ENCODE measurements at regions not wholly inside any gene's neighbourhood (a gene's known extent, or its start where the extent isn't known, plus 50 kb on each side); places are given as distances from the start of the nearest gene placed in this dataset.

DNA sequence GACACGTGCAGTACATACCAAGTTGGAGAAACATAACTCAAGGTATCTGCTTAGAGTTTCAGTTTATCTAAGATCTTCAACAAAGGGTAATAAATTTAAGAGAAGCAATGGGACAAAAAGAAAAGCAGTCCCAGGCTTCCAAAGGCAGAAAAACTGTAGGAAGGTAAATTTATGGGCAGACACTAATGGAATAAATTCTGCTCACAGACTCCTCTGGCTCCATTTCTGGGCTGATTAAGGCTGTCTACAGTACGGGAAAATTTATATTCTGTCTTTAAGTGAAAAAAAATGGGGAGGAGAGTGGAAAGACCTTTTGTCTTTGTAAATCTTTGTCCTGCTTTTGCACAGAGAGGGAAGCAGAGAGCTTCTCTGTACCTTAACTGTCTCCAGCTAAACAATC lies 587.5 kb upstream of the IGFBP3 start:
- no peak overlapping the region for H3K4me3 ChIP-seq (ENCODE audit: low read depth, low read length)
- H3K9me3 ChIP-seq (ENCODE audit: control insufficient read depth, insufficient read depth, low read length) = no peaks in the 10 kb centered on the region
- ChIA-PET POLR2A (no interaction called here), CTCF (no interaction called here)
- TF ChIP-seq, protein P1, sequence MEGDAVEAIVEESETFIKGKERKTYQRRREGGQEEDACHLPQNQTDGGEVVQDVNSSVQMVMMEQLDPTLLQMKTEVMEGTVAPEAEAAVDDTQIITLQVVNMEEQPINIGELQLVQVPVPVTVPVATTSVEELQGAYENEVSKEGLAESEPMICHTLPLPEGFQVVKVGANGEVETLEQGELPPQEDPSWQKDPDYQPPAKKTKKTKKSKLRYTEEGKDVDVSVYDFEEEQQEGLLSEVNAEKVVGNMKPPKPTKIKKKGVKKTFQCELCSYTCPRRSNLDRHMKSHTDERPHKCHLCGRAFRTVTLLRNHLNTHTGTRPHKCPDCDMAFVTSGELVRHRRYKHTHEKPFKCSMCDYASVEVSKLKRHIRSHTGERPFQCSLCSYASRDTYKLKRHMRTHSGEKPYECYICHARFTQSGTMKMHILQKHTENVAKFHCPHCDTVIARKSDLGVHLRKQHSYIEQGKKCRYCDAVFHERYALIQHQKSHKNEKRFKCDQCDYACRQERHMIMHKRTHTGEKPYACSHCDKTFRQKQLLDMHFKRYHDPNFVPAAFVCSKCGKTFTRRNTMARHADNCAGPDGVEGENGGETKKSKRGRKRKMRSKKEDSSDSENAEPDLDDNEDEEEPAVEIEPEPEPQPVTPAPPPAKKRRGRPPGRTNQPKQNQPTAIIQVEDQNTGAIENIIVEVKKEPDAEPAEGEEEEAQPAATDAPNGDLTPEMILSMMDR (IDR thresholded peaks at IDR 0.05; ENCODE audit: low read depth, low read length) = no peak
- H3K27me3 ChIP-seq (ENCODE audit: control insufficient read depth, insufficient read depth, low read length) = no peaks in the 10 kb centered on the region
- H3K27ac ChIP-seq (ENCODE audit: low read depth, low read length) = no peak overlapping the region
- DNase-seq (ENCODE audit: low read depth, low spot score) = no peak

DNA sequence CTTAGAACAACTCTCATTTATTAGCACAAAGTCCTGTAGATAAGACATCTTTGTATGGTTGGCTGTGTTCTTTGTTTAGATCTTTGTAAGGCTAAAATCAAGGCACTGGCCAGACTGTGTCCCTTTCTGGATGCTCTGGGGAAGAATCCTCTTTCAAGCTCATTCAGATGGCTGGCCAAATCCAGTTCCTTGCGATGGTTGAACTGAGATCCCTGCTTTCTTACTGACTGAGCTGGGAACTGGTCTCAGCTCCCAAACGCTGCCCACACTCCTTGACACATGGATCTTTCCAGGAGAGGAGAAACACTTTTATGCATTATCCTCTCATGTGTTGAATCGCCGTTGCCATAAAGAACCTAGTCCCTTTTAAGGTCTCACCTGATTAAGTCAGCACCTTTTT lies 586.5 kb upstream of the IGFBP3 start:
- no peaks in the 10 kb centered on the region for H3K27me3 ChIP-seq (ENCODE audit: control insufficient read depth, insufficient read depth, low read length)
- CTCF ChIA-PET = no interaction called here
- POLR2A ChIA-PET = no interaction called here
- TF ChIP-seq, protein P1 (IDR thresholded peaks at IDR 0.05; ENCODE audit: low read depth, low read length) = no peak
- no peak for DNase-seq (ENCODE audit: low read depth, low spot score)
- H3K27ac ChIP-seq (ENCODE audit: low read depth, low read length) = no peak overlapping the region
- H3K9me3 ChIP-seq (ENCODE audit: control insufficient read depth, insufficient read depth, low read length) = no peaks in the 10 kb centered on the region
- no peak overlapping the region for H3K4me3 ChIP-seq (ENCODE audit: low read depth, low read length)

DNA sequence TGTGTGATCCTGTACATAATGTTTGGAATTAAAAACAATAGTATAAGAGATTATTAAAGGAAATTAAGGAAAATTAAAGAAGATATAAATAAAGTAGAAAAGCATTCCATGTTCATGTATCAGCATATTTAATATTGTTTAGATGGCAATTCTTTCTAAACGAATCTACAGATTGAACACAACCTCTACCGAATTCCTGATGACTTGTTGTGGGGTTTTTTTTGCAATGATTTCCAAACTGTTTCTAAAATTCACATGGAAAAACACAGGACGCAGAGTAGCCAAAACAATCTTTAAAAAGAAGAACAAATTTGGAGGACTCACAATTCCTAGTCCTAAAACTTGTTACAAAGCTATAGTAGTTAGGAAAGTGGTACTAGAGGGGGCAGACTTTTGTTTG lies 573.4 kb upstream of the IGFBP3 start:
- CTCF ChIA-PET = no interaction called here
- no peak for DNase-seq (ENCODE audit: low read depth, low spot score)

DNA sequence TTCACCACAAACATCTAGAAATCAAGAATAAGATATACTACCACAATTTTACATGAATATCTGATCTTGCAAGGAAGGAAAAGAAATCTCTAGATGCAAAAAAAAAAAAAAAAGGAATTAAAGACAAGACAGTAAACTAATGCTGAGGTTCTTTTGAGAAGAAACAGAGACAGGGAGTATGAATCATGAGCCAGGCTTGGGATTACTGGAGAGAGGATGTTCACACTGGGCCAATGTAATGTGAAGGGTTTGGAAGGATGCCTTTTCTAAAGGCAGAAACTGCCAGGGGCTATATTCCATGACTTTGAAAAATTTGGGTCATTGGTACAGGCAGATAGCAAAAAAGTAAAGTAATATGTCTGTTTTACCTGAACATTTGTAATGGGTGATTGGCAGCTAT lies 573.0 kb upstream of the IGFBP3 start:
- ChIA-PET POLR2A (no interaction called here), CTCF (no interaction called here)
- no peak overlapping the region for H3K27ac ChIP-seq (ENCODE audit: low read depth, low read length)
- no peaks in the 10 kb centered on the region for H3K27me3 ChIP-seq (ENCODE audit: control insufficient read depth, insufficient read depth, low read length)
- DNase-seq (ENCODE audit: low read depth, low spot score) = peak; percentile 11
- H3K4me3 ChIP-seq (ENCODE audit: low read depth, low read length) = no peak overlapping the region
- TF ChIP-seq, protein P1 (IDR thresholded peaks at IDR 0.05; ENCODE audit: low read depth, low read length) = no peak
- no peaks in the 10 kb centered on the region for H3K9me3 ChIP-seq (ENCODE audit: control insufficient read depth, insufficient read depth, low read length)

More for the DNA sequence above, 573.4 kb upstream of the IGFBP3 start:
- POLR2A ChIA-PET = no interaction called here
- TF ChIP-seq, protein P1 (IDR thresholded peaks at IDR 0.05; ENCODE audit: low read depth, low read length) = no peak
- Histone ChIP-seq H3K9me3 (ENCODE audit: control insufficient read depth, insufficient read depth, low read length) (no peaks in the 10 kb centered on the region), H3K27ac (ENCODE audit: low read depth, low read length) (no peak overlapping the region), H3K4me3 (ENCODE audit: low read depth, low read length) (no peak overlapping the region), H3K27me3 (ENCODE audit: control insufficient read depth, insufficient read depth, low read length) (no peaks in the 10 kb centered on the region)

DNA sequence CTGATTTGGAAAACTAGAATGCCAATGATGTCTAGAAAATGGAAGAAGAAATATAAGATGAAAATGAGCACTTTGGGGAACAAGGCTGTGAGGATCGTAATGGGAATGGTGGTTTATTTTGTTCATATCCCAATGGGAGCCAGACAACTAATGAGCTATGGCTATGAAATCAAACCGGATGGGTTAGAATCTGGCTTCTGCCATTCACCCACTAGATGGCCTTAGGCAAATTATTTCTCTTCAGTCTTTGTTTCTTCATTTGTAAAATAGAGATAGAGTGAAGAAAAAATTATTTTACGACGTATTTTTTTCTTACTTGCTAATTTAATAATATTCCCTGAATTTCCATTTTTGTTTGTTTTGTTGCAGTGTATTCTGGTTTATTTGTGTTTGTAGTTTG lies 572.1 kb upstream of the IGFBP3 start:
- POLR2A ChIA-PET = no interaction called here
- Histone ChIP-seq H3K9me3 (ENCODE audit: control insufficient read depth, insufficient read depth, low read length) (no peaks in the 10 kb centered on the region), H3K27ac (ENCODE audit: low read depth, low read length) (no peak overlapping the region), H3K4me3 (ENCODE audit: low read depth, low read length) (no peak overlapping the region), H3K27me3 (ENCODE audit: control insufficient read depth, insufficient read depth, low read length) (no peaks in the 10 kb centered on the region)
- CTCF ChIA-PET = no interaction called here
- TF ChIP-seq, protein P1 (IDR thresholded peaks at IDR 0.05; ENCODE audit: low read depth, low read length) = no peak
- no peak for DNase-seq (ENCODE audit: low read depth, low spot score)
